H9 (cell line): ENCODE measurements at regions not wholly inside any gene's neighbourhood (a gene's known extent, or its start where the extent isn't known, plus 50 kb on each side); places are given as distances from the start of the nearest gene placed in this dataset.
"Not testable (repeated sequence)": the region's sequence is repeated elsewhere in the genome, so short reads cannot be mapped to it uniquely, and the experiment has no call there.

ENCODE experiments used
- DNase-seq: peaks from one replicate; pipeline ENCODE4 v3.0.0-alpha.2; 2017
- H2AFZ ChIP-seq: one replicate; pipeline ENCODE4 v1.6.1; 2013; ENCODE audit warnings: mild to moderate bottlenecking, low read length, control low read depth, moderate library complexity
- H2AK5ac ChIP-seq: 2 replicates; pipeline ENCODE4 v1.6.1; 2013; ENCODE audit warnings: low read length, control low read depth, mixed read lengths; ENCODE audit not compliant: insufficient read length
- H2BK120ac ChIP-seq: one replicate; pipeline ENCODE4 v1.6.1; 2013; ENCODE audit warnings: low read depth, mild to moderate bottlenecking, low read length, control low read depth, inconsistent platforms; ENCODE audit not compliant: poor library complexity, severe bottlenecking
- H2BK12ac ChIP-seq: 2 replicates; pipeline ENCODE4 v1.6.1; 2013; ENCODE audit warnings: low read length, control low read depth, mixed read lengths, low read depth; ENCODE audit not compliant: insufficient read length
- H2BK15ac ChIP-seq: 2 replicates; pipeline ENCODE4 v1.6.1; 2013; ENCODE audit warnings: low read depth, low read length, control low read depth
- H2BK20ac ChIP-seq: one replicate; pipeline ENCODE4 v1.6.1; 2013; ENCODE audit warnings: low read depth, mild to moderate bottlenecking, low read length, control low read depth, inconsistent platforms; ENCODE audit not compliant: poor library complexity, severe bottlenecking
- H2BK5ac ChIP-seq: 2 replicates; pipeline ENCODE4 v1.6.1; 2013; ENCODE audit warnings: low read length, control low read depth, mixed read lengths; ENCODE audit not compliant: insufficient read length
- H3K14ac ChIP-seq: 2 replicates; pipeline ENCODE4 v1.6.1; 2013; ENCODE audit warnings: low read length, control low read depth; ENCODE audit not compliant: insufficient read depth
- H3K18ac ChIP-seq: 2 replicates; pipeline ENCODE4 v1.6.1; 2013; ENCODE audit warnings: low read depth, mild to moderate bottlenecking, mixed read lengths, low read length, control low read depth; ENCODE audit not compliant: insufficient read length
- H3K23ac ChIP-seq: 2 replicates; pipeline ENCODE4 v1.6.1; 2013; ENCODE audit warnings: low read length, control low read depth, mixed read lengths, low read depth; ENCODE audit not compliant: insufficient read length
- H3K23me2 ChIP-seq: 2 replicates; pipeline ENCODE4 v1.6.1; 2013; ENCODE audit warnings: low read depth, mild to moderate bottlenecking, mixed read lengths, low read length, control low read depth; ENCODE audit not compliant: insufficient read length, poor library complexity, severe bottlenecking
- H3K27ac ChIP-seq: 2 replicates; pipeline ENCODE4 v1.5.1; 2013; ENCODE audit warnings: low read length, control low read depth, mixed read lengths, low read depth; ENCODE audit not compliant: insufficient read length
- H3K27me3 ChIP-seq: 2 replicates; pipeline ENCODE4 v1.6.1; 2013; ENCODE audit warnings: low read length, control low read depth, inconsistent platforms; ENCODE audit not compliant: insufficient read depth
- H3K4ac ChIP-seq: 2 replicates; pipeline ENCODE4 v1.6.1; 2013; ENCODE audit warnings: low read depth, mild to moderate bottlenecking, control low read depth, inconsistent platforms, low read length, moderate library complexity
- H3K4me1 ChIP-seq: 2 replicates; pipeline ENCODE4 v1.6.1; 2013; ENCODE audit warnings: low read length, control low read depth, inconsistent platforms; ENCODE audit not compliant: insufficient read depth
- H3K4me2 ChIP-seq: 2 replicates; pipeline ENCODE4 v1.6.1; 2013; ENCODE audit warnings: low read length, control low read depth, mixed read lengths; ENCODE audit not compliant: insufficient read length, insufficient read depth
- H3K56ac ChIP-seq: 2 replicates; pipeline ENCODE4 v1.6.1; 2013; ENCODE audit warnings: low read depth, mild to moderate bottlenecking, mixed read lengths, low read length, control low read depth; ENCODE audit not compliant: insufficient read length
- H3K79me1 ChIP-seq: 2 replicates; pipeline ENCODE4 v1.6.1; 2013; ENCODE audit warnings: low read depth, mild to moderate bottlenecking, moderate library complexity, low read length, control low read depth, inconsistent platforms; ENCODE audit not compliant: insufficient read depth, poor library complexity, severe bottlenecking
- H3K79me2 ChIP-seq: 2 replicates; pipeline ENCODE4 v1.6.1; 2013; ENCODE audit warnings: low read length, control low read depth, inconsistent platforms; ENCODE audit not compliant: insufficient read depth
- H3K9ac ChIP-seq: 2 replicates; pipeline ENCODE4 v1.6.1; 2013; ENCODE audit warnings: low read length, control low read depth, mixed read lengths; ENCODE audit not compliant: insufficient read length; ENCODE audit errors: extremely low read depth
- H3K9me3 ChIP-seq: one replicate; pipeline ENCODE4 v1.6.1; 2013; ENCODE audit warnings: low read depth, low read length, inconsistent platforms; ENCODE audit not compliant: control insufficient read depth
- H3T11ph ChIP-seq: one replicate; pipeline ENCODE4 v1.6.1; 2013; ENCODE audit warnings: mild to moderate bottlenecking, low read length, control low read depth, inconsistent platforms
- H4K20me1 ChIP-seq: one replicate; pipeline ENCODE4 v1.6.1; 2013; ENCODE audit not compliant: control insufficient read depth, insufficient read length, insufficient read depth
- H4K5ac ChIP-seq: 2 replicates; pipeline ENCODE4 v1.6.1; 2013; ENCODE audit warnings: low read depth, mild to moderate bottlenecking, mixed read lengths, low read length, control low read depth; ENCODE audit not compliant: insufficient read length
- H4K8ac ChIP-seq: replicated peaks from 2 replicates; pipeline ENCODE4 v1.6.1; 2013; ENCODE audit warnings: low read length, control low read depth, mixed read lengths, low read depth; ENCODE audit not compliant: insufficient read length
- H4K91ac ChIP-seq: 2 replicates; pipeline ENCODE4 v1.6.1; 2013; ENCODE audit warnings: low read depth, mild to moderate bottlenecking, moderate library complexity, mixed read lengths, low read length, control low read depth; ENCODE audit not compliant: insufficient read length
- H3K27ac Mint-ChIP-seq, 3 experiments: 2 replicates in 2 of 3; 3 replicates in 1 of 3; pipeline ENCODE4 v1.8.0; 2020 to 2021; ENCODE audit warnings: mixed read lengths in 3 of 3, mild to moderate bottlenecking in 1 of 3, moderate library complexity in 1 of 3
- H3K27me3 Mint-ChIP-seq: 2 replicates; pipeline ENCODE4 v1.8.0; 2021; ENCODE audit warnings: low read depth, mild to moderate bottlenecking, moderate library complexity, mixed read lengths
- H3K36me3 Mint-ChIP-seq, 3 experiments: 2 replicates in 2 of 3; 3 replicates in 1 of 3; pipeline ENCODE4 v1.8.0; 2020 to 2021; ENCODE audit warnings: low read depth in 3 of 3, mixed read lengths in 3 of 3; ENCODE audit not compliant: insufficient read depth in 1 of 3
- H3K4me1 Mint-ChIP-seq, 2 experiments: 2 replicates each; pipeline ENCODE4 v1.8.0; 2020; ENCODE audit warnings: mixed read lengths in 2 of 2
- H3K4me3 Mint-ChIP-seq, 2 experiments: 2 replicates in 1 of 2; 3 replicates in 1 of 2; pipeline ENCODE4 v1.8.0; 2020 to 2021; ENCODE audit warnings: mild to moderate bottlenecking in 2 of 2, mixed read lengths in 2 of 2, moderate library complexity in 1 of 2
- H3K9me3 Mint-ChIP-seq, 2 experiments: 2 replicates in 1 of 2; 3 replicates in 1 of 2; pipeline ENCODE4 v1.8.0; 2020; ENCODE audit warnings: mild to moderate bottlenecking in 2 of 2, mixed read lengths in 2 of 2, moderate library complexity in 1 of 2
- CTCF ChIP-seq: fragments of 200-600 bp; sonication (generic); conservative IDR thresholded peaks from 3 replicates; pipeline ENCODE4 v1.8.0; 2021; ENCODE audit warnings: antibody characterized with exemption, mild to moderate bottlenecking
- WGBS: extraction: QIAGEN DNeasy Blood & Tissue Kit; methylation state at CpG from one replicate; pipeline ENCODE4 v1.1.7; 2013; ENCODE audit warnings: missing lambda C conversion rate, low lambda C conversion rate, mixed read lengths; ENCODE audit not compliant: insufficient read length; ENCODE audit errors: extremely low coverage; 5-methylcytosine and 5-hydroxymethylcytosine counted together

GRCh38 chr20:25863536-25864325, 167.1 kb upstream of the ZNF337 start:
- H3K4me1 Mint-ChIP-seq = peaks cover 16 to 25% of the 10 kb centered on the region in 2 experiments
- peak overlapping the region; percentile 64 to 74 for H3K4me3 Mint-ChIP-seq
- no peak overlapping the region for H2BK120ac ChIP-seq
- peaks cover 100% of the 10 kb centered on the region for H3K27me3 Mint-ChIP-seq
- TF ChIP-seq CTCF = no peak
- peaks cover 0 to 2% (median 1%) of the 10 kb centered on the region in 3 experiments; a peak in 2 of 7 replicates for H3K36me3 Mint-ChIP-seq
- H4K91ac ChIP-seq = no peak overlapping the region
- H3K4me1 ChIP-seq = no peaks in the 10 kb centered on the region
- no CpG with 5 or more reads among the region's 21 CpGs for WGBS
- H3K27me3 ChIP-seq = peaks cover 42% of the 10 kb centered on the region
- H4K5ac ChIP-seq = no peak overlapping the region
- no peak overlapping the region for H3K56ac ChIP-seq
- no peak overlapping the region for H3K27ac Mint-ChIP-seq
- H4K8ac ChIP-seq = no peak overlapping the region
- H3K4ac ChIP-seq = no peak overlapping the region
- H2BK12ac ChIP-seq = no peak overlapping the region
- H3K14ac ChIP-seq = no peak overlapping the region
- no peak overlapping the region for H2AK5ac ChIP-seq
- no peak overlapping the region for H2BK15ac ChIP-seq
- no peak overlapping the region for H2BK20ac ChIP-seq
- H3K9ac ChIP-seq = no peak overlapping the region
- no peaks in the 10 kb centered on the region for H3K79me1 ChIP-seq
- no peak overlapping the region for H3K18ac ChIP-seq
- no peak overlapping the region for H2AFZ ChIP-seq
- H3T11ph ChIP-seq = no peak overlapping the region
- DNase-seq = peak; percentile 60
- H3K79me2 ChIP-seq = no peaks in the 10 kb centered on the region
- no peak overlapping the region for H3K27ac ChIP-seq
- H3K9me3 Mint-ChIP-seq = peaks cover 5 to 15% of the 10 kb centered on the region in 2 experiments
- peaks cover 10% of the 10 kb centered on the region for H3K23me2 ChIP-seq
- no peaks in the 10 kb centered on the region for H3K9me3 ChIP-seq
- no peak overlapping the region for H2BK5ac ChIP-seq
- no peak overlapping the region for H3K23ac ChIP-seq
- H4K20me1 ChIP-seq = no peaks in the 10 kb centered on the region
- H3K4me2 ChIP-seq = peak overlapping the region; percentile 47

GRCh38 chr20:25862967-25863530, 166.4 kb upstream of the ZNF337 start:
- H3K9me3 ChIP-seq = not testable (repeated sequence)

More at GRCh38 chr20:25862967-25863530, 166.4 kb upstream of the ZNF337 start:
- H3K56ac ChIP-seq, H3K23ac ChIP-seq, H2BK5ac ChIP-seq, H3K14ac ChIP-seq, H3K27ac ChIP-seq, H2BK120ac ChIP-seq, H3K4ac ChIP-seq, H3K18ac ChIP-seq, H3T11ph ChIP-seq, H2AK5ac ChIP-seq, H4K5ac ChIP-seq, H2BK15ac ChIP-seq, H4K8ac ChIP-seq, H3K23me2 ChIP-seq, H3K9ac ChIP-seq, H4K20me1 ChIP-seq, H3K79me2 ChIP-seq, H2AFZ ChIP-seq, H2BK12ac ChIP-seq, H3K36me3 Mint-ChIP-seq, H3K4me1 ChIP-seq, H2BK20ac ChIP-seq, H3K79me1 ChIP-seq, H3K27ac Mint-ChIP-seq, H4K91ac ChIP-seq: not testable (repeated sequence)
- Histone ChIP-seq H3K4me2 (peak overlapping the region; percentile 47), H3K27me3 (peaks cover 42% of the 10 kb centered on the region)
- Mint-ChIP-seq H3K27me3 (peaks cover 99% of the 10 kb centered on the region), H3K4me3 (peak overlapping the region; percentile 64 to 74), H3K9me3 (peaks cover 5 to 15% of the 10 kb centered on the region in 2 experiments), H3K4me1 (peaks cover 14 to 25% of the 10 kb centered on the region in 2 experiments)
- DNase-seq = peak; percentile 89
- WGBS = no CpG with 5 or more reads among the region's 53 CpGs
